ENCODE measurements at regions not wholly inside any gene's neighbourhood (a gene's known extent, or its start where the extent isn't known, plus 50 kb on each side); places are given as distances from the start of the nearest gene placed in this dataset.

GRCh38 chr1:162916407-162916806 lies 55.4 kb upstream of the CCDC190 start:
- TF ChIP-seq POLR2AphosphoS5 (IDR thresholded peaks at IDR 0.05; ENCODE audit: low read depth, low read length) = no peak
- no peak for TF ChIP-seq SIN3A (IDR thresholded peaks at IDR 0.05; ENCODE audit: borderline replicate concordance, insufficient read depth, low read length)
- no peak for TF ChIP-seq REST (IDR thresholded peaks at IDR 0.05; ENCODE audit: insufficient read depth in 1 of 2, low read depth in 2 of 2, low read length in 2 of 2)
- TF ChIP-seq TAF1 (IDR thresholded peaks at IDR 0.05; ENCODE audit: borderline replicate concordance, insufficient read depth, low read length) = no peak

Measured in PFSK-1 (cell line).